ENCODE measurements at regions not wholly inside any gene's neighbourhood (a gene's known extent, or its start where the extent isn't known, plus 50 kb on each side); places are given as distances from the start of the nearest gene placed in this dataset.

- Histone ChIP-seq H3K27me3 (no peaks in the 10 kb centered on the region), H3K9me3 (replicated peaks) (no peaks in the 10 kb centered on the region; the same call in none of the 2 replicates), H3K27ac (no peak overlapping the region), H3K36me3 (no peaks in the 10 kb centered on the region), H3K4me3 (no peak overlapping the region), H3K4me1 (no peaks in the 10 kb centered on the region)
- no peak for DNase-seq
Observed at GRCh38 chr21:27145134-27145798, 178.4 kb upstream of the ADAMTS5 start.

- Histone ChIP-seq H3K4me3 (no peak overlapping the region), H3K36me3 (no peaks in the 10 kb centered on the region), H3K9me3 (replicated peaks) (no peaks in the 10 kb centered on the region; the same call in 1 of the 2 replicates), H3K4me1 (no peaks in the 10 kb centered on the region), H3K27me3 (no peaks in the 10 kb centered on the region), H3K27ac (no peak overlapping the region)
- no peak for DNase-seq
Observed at GRCh38 chr21:27143476-27143875, 176.6 kb upstream of the ADAMTS5 start.

GRCh38 chr21:27139526-27139925, 172.6 kb upstream of the ADAMTS5 start:
- no peaks in the 10 kb centered on the region; the same call in 1 of the 2 replicates for H3K9me3 ChIP-seq (replicated peaks)
- peaks cover 4% of the 10 kb centered on the region for H3K4me1 ChIP-seq
- H3K4me3 ChIP-seq, result no peak overlapping the region
- H3K27ac ChIP-seq, result no peak overlapping the region
- no peaks in the 10 kb centered on the region for H3K36me3 ChIP-seq
- no peaks in the 10 kb centered on the region for H3K27me3 ChIP-seq
- DNase-seq, result no peak

- Histone ChIP-seq H3K4me3 (no peak overlapping the region), H3K27me3 (no peaks in the 10 kb centered on the region), H3K4me1 (peaks cover 32% of the 10 kb centered on the region), H3K36me3 (no peaks in the 10 kb centered on the region), H3K9me3 (replicated peaks) (no peaks in the 10 kb centered on the region; the same call in 1 of the 2 replicates), H3K27ac (no peak overlapping the region)
- DNase-seq, result peak; percentile 45 to 66
Observed at GRCh38 chr21:27134516-27134915, 167.6 kb upstream of the ADAMTS5 start.

GRCh38 chr21:27132266-27132665, 165.4 kb upstream of the ADAMTS5 start:
- no peaks in the 10 kb centered on the region; the same call in 1 of the 2 replicates for H3K9me3 ChIP-seq (replicated peaks)
- H3K4me3 ChIP-seq, result no peak overlapping the region
- H3K27ac ChIP-seq, result no peak overlapping the region; the same call in 1 of the 2 replicates
- H3K27me3 ChIP-seq, result no peaks in the 10 kb centered on the region
- peak; percentile 57 to 74 for DNase-seq
- no peaks in the 10 kb centered on the region for H3K36me3 ChIP-seq
- H3K4me1 ChIP-seq, result peaks cover 37% of the 10 kb centered on the region

GRCh38 chr21:27130154-27130553, 163.3 kb upstream of the ADAMTS5 start:
- no peak for DNase-seq
- Histone ChIP-seq H3K27ac (no peak overlapping the region), H3K4me3 (no peak overlapping the region), H3K4me1 (peaks cover 37% of the 10 kb centered on the region), H3K36me3 (no peaks in the 10 kb centered on the region), H3K27me3 (no peaks in the 10 kb centered on the region), H3K9me3 (replicated peaks) (no peaks in the 10 kb centered on the region; the same call in 1 of the 2 replicates)

- Histone ChIP-seq H3K27ac (peak overlapping the region; percentile 36; the same call in 1 of the 2 replicates), H3K4me1 (peaks cover 35% of the 10 kb centered on the region), H3K27me3 (no peaks in the 10 kb centered on the region), H3K36me3 (no peaks in the 10 kb centered on the region), H3K9me3 (replicated peaks) (no peaks in the 10 kb centered on the region; the same call in 1 of the 2 replicates), H3K4me3 (no peak overlapping the region)
- no peak for DNase-seq
Observed at GRCh38 chr21:27129694-27130093, 162.8 kb upstream of the ADAMTS5 start.

- DNase-seq, result peak; percentile 56 to 70
- Histone ChIP-seq H3K27me3 (no peaks in the 10 kb centered on the region), H3K36me3 (no peaks in the 10 kb centered on the region), H3K27ac (peak overlapping the region; percentile 36; the same call in 1 of the 2 replicates), H3K9me3 (replicated peaks) (no peaks in the 10 kb centered on the region; the same call in 1 of the 2 replicates), H3K4me3 (no peak overlapping the region), H3K4me1 (peaks cover 30% of the 10 kb centered on the region)
Observed at GRCh38 chr21:27129215-27129614, 162.3 kb upstream of the ADAMTS5 start.

- H3K27me3 ChIP-seq, result no peaks in the 10 kb centered on the region
- H3K4me1 ChIP-seq, result peaks cover 9% of the 10 kb centered on the region
- no peak overlapping the region for H3K4me3 ChIP-seq
- H3K9me3 ChIP-seq (replicated peaks), result no peaks in the 10 kb centered on the region; the same call in 1 of the 2 replicates
- no peak overlapping the region for H3K27ac ChIP-seq
- DNase-seq, result no peak
- H3K36me3 ChIP-seq, result no peaks in the 10 kb centered on the region
Observed at GRCh38 chr21:27126140-27126539, 159.3 kb upstream of the ADAMTS5 start.

- Histone ChIP-seq H3K4me1 (no peaks in the 10 kb centered on the region), H3K36me3 (no peaks in the 10 kb centered on the region), H3K9me3 (replicated peaks) (no peaks in the 10 kb centered on the region), H3K27me3 (no peaks in the 10 kb centered on the region), H3K27ac (no peak overlapping the region), H3K4me3 (no peak overlapping the region)
- no peak for DNase-seq
Observed at GRCh38 chr21:27122686-27123085, 155.8 kb upstream of the ADAMTS5 start.

- no peaks in the 10 kb centered on the region for H3K9me3 ChIP-seq (replicated peaks)
- H3K4me3 ChIP-seq, result no peak overlapping the region
- H3K36me3 ChIP-seq, result no peaks in the 10 kb centered on the region
- DNase-seq, result peak in 1 of 2 experiments; percentile 27
- no peaks in the 10 kb centered on the region for H3K27me3 ChIP-seq
- no peak overlapping the region for H3K27ac ChIP-seq
- peaks cover 14% of the 10 kb centered on the region for H3K4me1 ChIP-seq
Observed at GRCh38 chr21:27114111-27114510, 147.2 kb upstream of the ADAMTS5 start.

- no peak overlapping the region for H3K4me3 ChIP-seq
- DNase-seq, result no peak
- no peak overlapping the region for H3K27ac ChIP-seq
- H3K4me1 ChIP-seq, result peaks cover 14% of the 10 kb centered on the region
- H3K36me3 ChIP-seq, result no peaks in the 10 kb centered on the region
- H3K27me3 ChIP-seq, result no peaks in the 10 kb centered on the region
- no peaks in the 10 kb centered on the region for H3K9me3 ChIP-seq (replicated peaks)
Observed at GRCh38 chr21:27112186-27112585, 145.3 kb upstream of the ADAMTS5 start.

GRCh38 chr21:27110956-27111355, 144.1 kb upstream of the ADAMTS5 start:
- no peak overlapping the region for H3K27ac ChIP-seq
- H3K4me3 ChIP-seq, result no peak overlapping the region
- no peaks in the 10 kb centered on the region for H3K9me3 ChIP-seq (replicated peaks)
- DNase-seq, result no peak
- peaks cover 16% of the 10 kb centered on the region for H3K4me1 ChIP-seq
- no peaks in the 10 kb centered on the region for H3K27me3 ChIP-seq
- no peaks in the 10 kb centered on the region for H3K36me3 ChIP-seq

- DNase-seq, result no peak
- Histone ChIP-seq H3K27me3 (no peaks in the 10 kb centered on the region), H3K4me3 (no peak overlapping the region), H3K36me3 (no peaks in the 10 kb centered on the region), H3K9me3 (replicated peaks) (no peaks in the 10 kb centered on the region), H3K27ac (no peak overlapping the region), H3K4me1 (peaks cover 18% of the 10 kb centered on the region)
Observed at GRCh38 chr21:27108701-27109100, 141.8 kb upstream of the ADAMTS5 start.

GRCh38 chr21:27108228-27108627, 141.3 kb upstream of the ADAMTS5 start:
- no peak overlapping the region for H3K27ac ChIP-seq
- no peaks in the 10 kb centered on the region for H3K9me3 ChIP-seq (replicated peaks)
- no peaks in the 10 kb centered on the region for H3K27me3 ChIP-seq
- no peak overlapping the region for H3K4me3 ChIP-seq
- H3K36me3 ChIP-seq, result no peaks in the 10 kb centered on the region
- DNase-seq, result no peak
- peaks cover 15% of the 10 kb centered on the region for H3K4me1 ChIP-seq
